Lower leg skin (tissue), 4 donors: ENCODE measurements at regions not wholly inside any gene's neighbourhood (a gene's known extent, or its start where the extent isn't known, plus 50 kb on each side); places are given as distances from the start of the nearest gene placed in this dataset.

Source experiments
- DNase-seq, 2 donors: peaks; one replicate each; pipeline ENCODE4 v3.0.0-alpha.2; 2019; ENCODE audit warnings: low spot score in 2 of 2
- H3K4me3 ChIP-seq: fragments of 200-600 bp; sonication (generic); 2 replicates; pipeline ENCODE4 v1.5.1; 2017; ENCODE audit warnings: mild to moderate bottlenecking, low read depth; ENCODE audit not compliant: poor library complexity, severe bottlenecking
- CTCF ChIP-seq, 3 donors: fragments of 450-650 bp; IDR thresholded peaks; one replicate each; pipeline ENCODE4 v1.5.1; 2016; ENCODE audit warnings: antibody characterized with exemption in 3 of 3, mild to moderate bottlenecking in 3 of 3, moderate library complexity in 2 of 3
- POLR2A ChIP-seq, 2 donors: fragments of 450-650 bp; IDR thresholded peaks; one replicate each; pipeline ENCODE4 v1.6.1; 2016 to 2017; ENCODE audit warnings: antibody characterized with exemption in 2 of 2, mild to moderate bottlenecking in 1 of 2, moderate library complexity in 1 of 2
- WGBS, 2 donors: methylation state at CpG; one replicate each; pipeline ENCODE4 v1.1.5; 2018; 5-methylcytosine and 5-hydroxymethylcytosine counted together
- intact Hi-C: fragments of 100-400 bp; cut with DNase I; formaldehyde crosslinking; loops from one replicate; pipeline ENCODE4 v1.15.0; 2023; ENCODE audit warnings: low total_unique reads

GRCh38 chr1:91584309-91584708 lies 83.7 kb downstream of the CDC7 start:
- 85 to 92% methylated on average over 4 of the region's 4 CpGs for WGBS, 2 donors
- TF ChIP-seq POLR2A (IDR thresholded peaks at IDR 0.05) (no peak), CTCF (IDR thresholded peaks at IDR 0.05) (no peak)
- H3K4me3 ChIP-seq = no peak overlapping the region
- intact Hi-C loops = no loop called here
- no peak for DNase-seq

GRCh38 chr1:91584878-91585277 lies 84.2 kb downstream of the CDC7 start:
- H3K4me3 ChIP-seq = no peak overlapping the region
- WGBS, 2 donors = 36 to 57% methylated on average over 4 of the region's 4 CpGs
- TF ChIP-seq CTCF (IDR thresholded peaks at IDR 0.05) (no peak), POLR2A (IDR thresholded peaks at IDR 0.05) (no peak)
- intact Hi-C loops = no loop called here
- no peak for DNase-seq

GRCh38 chr1:91585502-91585901 lies 84.9 kb downstream of the CDC7 start:
- DNase-seq = no peak
- 72 to 94% methylated on average over 5 of the region's 5 CpGs for WGBS, 2 donors
- TF ChIP-seq POLR2A (IDR thresholded peaks at IDR 0.05) (no peak), CTCF (IDR thresholded peaks at IDR 0.05) (no peak)
- intact Hi-C loops = no loop called here
- H3K4me3 ChIP-seq = no peak overlapping the region

GRCh38 chr1:91585982-91586381 lies 85.3 kb downstream of the CDC7 start:
- intact Hi-C loops = no loop called here
- no peak overlapping the region for H3K4me3 ChIP-seq
- WGBS, 2 donors = 58 to 90% methylated on average over 6 to 7 of the region's 7 CpGs
- DNase-seq = no peak
- TF ChIP-seq POLR2A (IDR thresholded peaks at IDR 0.05) (no peak), CTCF (IDR thresholded peaks at IDR 0.05) (no peak)

GRCh38 chr1:91589437-91589836 lies 88.8 kb downstream of the CDC7 start:
- TF ChIP-seq CTCF (IDR thresholded peaks at IDR 0.05) (no peak), POLR2A (IDR thresholded peaks at IDR 0.05) (no peak)
- no peak overlapping the region for H3K4me3 ChIP-seq
- DNase-seq = no peak
- intact Hi-C loops = no loop called here

GRCh38 chr1:91591175-91591974 lies 90.7 kb downstream of the CDC7 start:
- intact Hi-C loops = no loop called here
- 69 to 70% methylated on average over 13 of the region's 13 CpGs for WGBS, 2 donors
- DNase-seq = no peak
- TF ChIP-seq POLR2A (IDR thresholded peaks at IDR 0.05) (no peak), CTCF (IDR thresholded peaks at IDR 0.05) (no peak)
- H3K4me3 ChIP-seq = no peak overlapping the region
